DND-41 (cell line): ENCODE measurements at regions not wholly inside any gene's neighbourhood (a gene's known extent, or its start where the extent isn't known, plus 50 kb on each side); places are given as distances from the start of the nearest gene placed in this dataset.

ENCODE experiments used
- EZH2 ChIP-seq: IDR thresholded peaks from 3 replicates; pipeline ENCODE4 v1.6.1; 2012; ENCODE audit warnings: borderline replicate concordance, low read depth, mild to moderate bottlenecking, moderate library complexity, low read length, inconsistent platforms; ENCODE audit not compliant: severe bottlenecking
- TF ChIP-seq, protein P1 (sequence below): IDR thresholded peaks from 2 replicates; pipeline ENCODE4 v1.5.1; 2012; ENCODE audit warnings: borderline replicate concordance, low read length, moderate library complexity, mild to moderate bottlenecking; ENCODE audit not compliant: poor library complexity, severe bottlenecking; ENCODE audit errors: extremely low read depth

DNA sequence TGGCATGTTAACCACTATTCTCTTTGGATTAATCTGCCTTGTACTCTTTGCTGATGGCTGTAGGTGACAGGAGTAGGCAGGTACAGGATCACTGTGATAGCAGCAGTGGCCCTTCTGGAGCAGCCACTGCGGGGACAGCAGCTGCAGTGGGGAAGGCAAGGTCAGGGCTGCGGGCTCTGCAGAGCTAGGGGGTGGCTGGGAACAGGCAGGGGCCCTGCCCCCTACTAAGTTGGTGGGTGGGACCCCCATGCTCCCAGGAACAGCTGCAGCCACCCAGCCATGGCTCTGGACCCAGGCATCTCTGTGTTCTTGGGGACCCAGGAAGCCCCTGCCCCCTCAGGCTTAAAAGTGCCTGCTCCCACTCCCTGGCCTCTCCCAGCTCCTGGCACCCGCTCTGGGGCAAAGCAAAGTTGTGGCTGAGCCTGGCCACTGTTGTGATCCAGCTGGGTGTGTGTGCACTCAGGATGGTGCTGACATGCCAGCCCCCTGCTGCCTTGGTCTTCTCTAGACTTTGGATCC is 302.4 kb downstream of the PCDH20 start:
- TF ChIP-seq, protein P1, sequence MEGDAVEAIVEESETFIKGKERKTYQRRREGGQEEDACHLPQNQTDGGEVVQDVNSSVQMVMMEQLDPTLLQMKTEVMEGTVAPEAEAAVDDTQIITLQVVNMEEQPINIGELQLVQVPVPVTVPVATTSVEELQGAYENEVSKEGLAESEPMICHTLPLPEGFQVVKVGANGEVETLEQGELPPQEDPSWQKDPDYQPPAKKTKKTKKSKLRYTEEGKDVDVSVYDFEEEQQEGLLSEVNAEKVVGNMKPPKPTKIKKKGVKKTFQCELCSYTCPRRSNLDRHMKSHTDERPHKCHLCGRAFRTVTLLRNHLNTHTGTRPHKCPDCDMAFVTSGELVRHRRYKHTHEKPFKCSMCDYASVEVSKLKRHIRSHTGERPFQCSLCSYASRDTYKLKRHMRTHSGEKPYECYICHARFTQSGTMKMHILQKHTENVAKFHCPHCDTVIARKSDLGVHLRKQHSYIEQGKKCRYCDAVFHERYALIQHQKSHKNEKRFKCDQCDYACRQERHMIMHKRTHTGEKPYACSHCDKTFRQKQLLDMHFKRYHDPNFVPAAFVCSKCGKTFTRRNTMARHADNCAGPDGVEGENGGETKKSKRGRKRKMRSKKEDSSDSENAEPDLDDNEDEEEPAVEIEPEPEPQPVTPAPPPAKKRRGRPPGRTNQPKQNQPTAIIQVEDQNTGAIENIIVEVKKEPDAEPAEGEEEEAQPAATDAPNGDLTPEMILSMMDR: no peak
- TF ChIP-seq EZH2: no peak
